Neuronal stem cell (in vitro differentiated cells): ENCODE measurements at regions not wholly inside any gene's neighbourhood (a gene's known extent, or its start where the extent isn't known, plus 50 kb on each side); places are given as distances from the start of the nearest gene placed in this dataset.
A peak's percentile ranks its signal among the peaks of the same experiment; 100 is the strongest.

Experiments
- DNase-seq: peaks from one replicate; pipeline ENCODE4 v3.0.0-alpha.2; 2013; ENCODE audit warnings: low spot score
- H2AFZ ChIP-seq: one replicate; pipeline ENCODE4 v1.6.1; 2013; ENCODE audit warnings: mild to moderate bottlenecking, low read length, inconsistent platforms
- H2AK5ac ChIP-seq: 2 replicates; pipeline ENCODE4 v1.6.1; 2013; ENCODE audit warnings: low read depth, mild to moderate bottlenecking, inconsistent platforms, low read length, moderate library complexity, mixed read lengths
- H2BK120ac ChIP-seq: 2 replicates; pipeline ENCODE4 v1.6.1; 2013; ENCODE audit warnings: low read depth, mild to moderate bottlenecking, inconsistent platforms, low read length, moderate library complexity, mixed read lengths
- H2BK12ac ChIP-seq: one replicate; pipeline ENCODE4 v1.6.1; 2013; ENCODE audit warnings: low read length, inconsistent platforms
- H2BK15ac ChIP-seq: 2 replicates; pipeline ENCODE4 v1.6.1; 2013; ENCODE audit warnings: mild to moderate bottlenecking, low read length, inconsistent platforms, mixed read lengths
- H2BK5ac ChIP-seq: one replicate; pipeline ENCODE4 v1.6.1; 2013; ENCODE audit warnings: inconsistent platforms, mild to moderate bottlenecking, low read length, moderate library complexity
- H3K14ac ChIP-seq: one replicate; pipeline ENCODE4 v1.6.1; 2013; ENCODE audit warnings: low read length, inconsistent platforms
- H3K18ac ChIP-seq: 2 replicates; pipeline ENCODE4 v1.6.1; 2013; ENCODE audit warnings: low read length, inconsistent platforms
- H3K23ac ChIP-seq: 2 replicates; pipeline ENCODE4 v1.6.1; 2013; ENCODE audit warnings: low read depth, mild to moderate bottlenecking, mixed read lengths, low read length, inconsistent platforms; ENCODE audit not compliant: poor library complexity
- H3K27ac ChIP-seq: replicated peaks from 3 replicates; pipeline ENCODE4 v1.5.1; 2013; ENCODE audit warnings: low read length, inconsistent platforms
- H3K27me3 ChIP-seq, 3 experiments: 2 replicates each; pipeline ENCODE4 v1.6.1; 2013; ENCODE audit warnings: low read length in 3 of 3, mild to moderate bottlenecking in 2 of 3, inconsistent platforms in 1 of 3, low read depth in 1 of 3, mixed read lengths in 1 of 3, moderate library complexity in 1 of 3; ENCODE audit not compliant: control insufficient read depth in 3 of 3, insufficient read depth in 3 of 3
- H3K36me3 ChIP-seq, 2 donors: replicated peaks in 1 of 2; 2 replicates each; pipeline ENCODE4 v1.6.1; 2013; ENCODE audit warnings: low read length in 2 of 2; ENCODE audit not compliant: control insufficient read depth in 2 of 2, insufficient read depth in 2 of 2
- H3K4ac ChIP-seq: 2 replicates; pipeline ENCODE4 v1.6.1; 2013; ENCODE audit warnings: inconsistent platforms, mild to moderate bottlenecking, low read length, moderate library complexity
- H3K4me1 ChIP-seq, 2 donors: 1 replicate in 1 of 2; 2 replicates in 1 of 2; pipeline ENCODE4 v1.6.1; 2013; ENCODE audit warnings: low read length in 2 of 2, low read depth in 1 of 2; ENCODE audit not compliant: control insufficient read depth in 2 of 2, insufficient read depth in 1 of 2
- H3K4me2 ChIP-seq: one replicate; pipeline ENCODE4 v1.6.1; 2013; ENCODE audit warnings: mild to moderate bottlenecking, low read length, inconsistent platforms; ENCODE audit not compliant: insufficient read depth, poor library complexity, severe bottlenecking
- H3K4me3 ChIP-seq, 2 donors: 2 replicates each; pipeline ENCODE4 v1.5.1; 2013; ENCODE audit warnings: low read length in 2 of 2, mild to moderate bottlenecking in 2 of 2, inconsistent platforms in 1 of 2, moderate library complexity in 1 of 2
- H3K79me1 ChIP-seq: one replicate; pipeline ENCODE4 v1.6.1; 2013; ENCODE audit warnings: low read depth, mild to moderate bottlenecking, inconsistent platforms, low read length, moderate library complexity
- H3K9ac ChIP-seq: one replicate; pipeline ENCODE4 v1.6.1; 2013; ENCODE audit warnings: mild to moderate bottlenecking, low read depth, low read length, inconsistent platforms; ENCODE audit not compliant: poor library complexity
- H3K9me3 ChIP-seq, 2 donors: replicated peaks in 1 of 2; 2 replicates each; pipeline versions ENCODE3 to v1.6.1; 2013; ENCODE audit warnings: low read length in 2 of 2, mild to moderate bottlenecking in 2 of 2, inconsistent platforms in 1 of 2, low read depth in 1 of 2, mixed read lengths in 1 of 2, moderate library complexity in 1 of 2; ENCODE audit not compliant: control insufficient read depth in 2 of 2, insufficient read depth in 1 of 2
- H4K8ac ChIP-seq: one replicate; pipeline ENCODE4 v1.6.1; 2013; ENCODE audit warnings: low read depth, mild to moderate bottlenecking, inconsistent platforms, low read length, moderate library complexity
- H4K91ac ChIP-seq: one replicate; pipeline ENCODE4 v1.6.1; 2013; ENCODE audit warnings: low read length, low read depth, mild to moderate bottlenecking, inconsistent platforms; ENCODE audit not compliant: poor library complexity
- WGBS, 2 donors: extraction: QIAGEN DNeasy Blood & Tissue Kit; methylation state at CpG; one replicate each; pipeline ENCODE4 v1.1.7; 2013; ENCODE audit warnings: missing lambda C conversion rate in 2 of 2, mixed read lengths in 1 of 2; ENCODE audit not compliant: insufficient read length in 2 of 2, insufficient replicate concordance in 1 of 2; ENCODE audit errors: extremely low coverage in 2 of 2; 5-methylcytosine and 5-hydroxymethylcytosine counted together

DNA sequence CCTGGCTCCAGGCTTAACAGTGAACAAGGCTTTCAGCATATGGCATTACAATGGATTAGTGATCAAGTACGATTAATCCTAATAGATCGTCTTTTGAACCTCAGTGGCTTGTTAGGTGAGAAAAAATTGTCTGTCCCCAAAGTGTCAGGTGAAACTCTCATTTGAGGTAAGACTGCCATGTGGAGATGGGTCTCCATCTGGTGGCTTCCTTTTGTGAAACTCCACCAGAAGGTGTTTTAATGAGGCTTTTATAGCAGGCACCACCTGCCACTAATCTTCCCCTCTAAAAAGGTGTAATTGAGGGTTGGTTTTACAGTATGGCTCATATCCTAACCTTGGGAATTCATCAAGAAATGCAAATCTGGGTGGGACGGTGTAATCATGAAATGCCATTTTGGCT, 471.1 kb upstream of the MPDZ start:
- Histone ChIP-seq H3K4me3 (no peak overlapping the region), H2AK5ac (no peak overlapping the region), H2AFZ (peak overlapping the region; percentile 21), H3K23ac (no peak overlapping the region), H3K79me1 (no peaks in the 10 kb centered on the region), H3K4ac (no peak overlapping the region), H3K27me3 (no peaks in the 10 kb centered on the region), H4K91ac (no peak overlapping the region), H2BK15ac (no peak overlapping the region), H3K9ac (no peak overlapping the region), H2BK12ac (no peak overlapping the region), H2BK5ac (no peak overlapping the region), H3K4me2 (no peak overlapping the region), H4K8ac (no peak overlapping the region), H3K9me3 (peaks cover 0 to 3% of the 10 kb centered on the region in 2 donors), H3K18ac (no peak overlapping the region), H3K36me3 (no peaks in the 10 kb centered on the region), H3K4me1 (peaks cover 7 to 9% of the 10 kb centered on the region in 2 donors), H2BK120ac (no peak overlapping the region), H3K14ac (no peak overlapping the region), H3K27ac (no peak overlapping the region)
- DNase-seq = no peak
- no CpG with 5 or more reads among the region's 3 CpGs for WGBS, 2 donors

DNA sequence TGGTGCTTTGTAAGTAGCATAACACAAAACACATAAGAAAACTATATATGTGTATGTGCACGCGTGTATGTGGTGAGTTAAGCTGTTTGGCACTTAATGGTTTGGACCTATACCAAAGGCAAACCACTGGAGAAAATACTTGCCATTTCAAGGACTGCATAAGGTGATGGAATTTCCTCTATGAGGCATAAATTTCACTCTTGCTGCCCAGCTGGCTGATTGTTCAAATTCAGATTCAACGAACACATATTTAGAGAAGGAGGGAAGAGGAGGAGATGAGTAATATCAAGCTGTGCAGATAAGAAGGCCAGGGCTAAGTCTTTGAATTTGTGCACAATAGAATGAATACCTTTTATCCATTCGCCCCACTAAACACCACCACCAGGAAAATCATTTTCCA, 470.6 kb upstream of the MPDZ start:
- H3K4ac ChIP-seq = no peak overlapping the region
- peaks cover 7% of the 10 kb centered on the region in 2 donors for H3K4me1 ChIP-seq
- H3K23ac ChIP-seq = no peak overlapping the region
- H2AK5ac ChIP-seq = no peak overlapping the region
- no peak for DNase-seq
- no peaks in the 10 kb centered on the region for H3K27me3 ChIP-seq
- no peak overlapping the region for H2BK15ac ChIP-seq
- H4K91ac ChIP-seq = no peak overlapping the region
- H2BK12ac ChIP-seq = no peak overlapping the region
- H3K4me2 ChIP-seq = no peak overlapping the region
- H3K14ac ChIP-seq = no peak overlapping the region
- no peak overlapping the region for H3K27ac ChIP-seq
- peak overlapping the region; percentile 21 for H2AFZ ChIP-seq
- no peak overlapping the region for H3K18ac ChIP-seq
- no peak overlapping the region for H3K4me3 ChIP-seq
- WGBS, 2 donors = no CpG with 5 or more reads among the region's 4 CpGs
- H3K9me3 ChIP-seq = peaks cover 0 to 3% of the 10 kb centered on the region in 2 donors
- H4K8ac ChIP-seq = no peak overlapping the region
- H3K9ac ChIP-seq = no peak overlapping the region
- no peaks in the 10 kb centered on the region for H3K36me3 ChIP-seq
- no peak overlapping the region for H2BK5ac ChIP-seq
- no peak overlapping the region for H2BK120ac ChIP-seq
- no peaks in the 10 kb centered on the region for H3K79me1 ChIP-seq

DNA sequence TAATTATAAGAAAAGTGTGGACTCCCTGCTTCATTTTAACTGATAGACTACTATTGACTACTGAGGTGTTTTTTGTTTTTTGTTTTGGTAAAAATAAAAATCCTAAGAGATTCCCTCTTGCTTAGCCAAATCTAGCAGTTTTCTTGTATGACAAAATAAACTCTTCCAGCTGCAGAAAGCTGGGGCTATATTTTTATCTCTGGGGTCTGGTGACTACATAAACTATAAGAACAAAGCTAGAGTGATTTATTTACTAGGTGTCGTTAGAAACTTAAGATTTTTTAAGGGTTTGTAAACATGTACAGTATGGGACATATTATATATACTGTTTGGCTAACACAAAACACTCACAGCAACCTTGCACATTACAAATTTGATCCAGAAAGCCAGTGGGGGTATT, 467.4 kb upstream of the MPDZ start:
- Histone ChIP-seq H4K8ac (no peak overlapping the region), H2AK5ac (no peak overlapping the region), H3K27me3 (no peaks in the 10 kb centered on the region), H2AFZ (no peak overlapping the region), H2BK5ac (no peak overlapping the region), H3K4ac (no peak overlapping the region), H3K4me3 (no peak overlapping the region), H3K9me3 (peaks cover 0 to 3% of the 10 kb centered on the region in 2 donors), H3K27ac (no peak overlapping the region), H2BK120ac (no peak overlapping the region), H2BK12ac (no peak overlapping the region), H3K4me1 (peaks cover 7 to 11% of the 10 kb centered on the region in 2 donors), H3K79me1 (no peaks in the 10 kb centered on the region), H2BK15ac (no peak overlapping the region), H3K14ac (no peak overlapping the region), H4K91ac (no peak overlapping the region), H3K36me3 (no peaks in the 10 kb centered on the region), H3K18ac (no peak overlapping the region), H3K9ac (no peak overlapping the region), H3K23ac (no peak overlapping the region), H3K4me2 (no peak overlapping the region)
- WGBS, 2 donors = no CpG with 5 or more reads among the region's 1 CpG
- no peak for DNase-seq

DNA sequence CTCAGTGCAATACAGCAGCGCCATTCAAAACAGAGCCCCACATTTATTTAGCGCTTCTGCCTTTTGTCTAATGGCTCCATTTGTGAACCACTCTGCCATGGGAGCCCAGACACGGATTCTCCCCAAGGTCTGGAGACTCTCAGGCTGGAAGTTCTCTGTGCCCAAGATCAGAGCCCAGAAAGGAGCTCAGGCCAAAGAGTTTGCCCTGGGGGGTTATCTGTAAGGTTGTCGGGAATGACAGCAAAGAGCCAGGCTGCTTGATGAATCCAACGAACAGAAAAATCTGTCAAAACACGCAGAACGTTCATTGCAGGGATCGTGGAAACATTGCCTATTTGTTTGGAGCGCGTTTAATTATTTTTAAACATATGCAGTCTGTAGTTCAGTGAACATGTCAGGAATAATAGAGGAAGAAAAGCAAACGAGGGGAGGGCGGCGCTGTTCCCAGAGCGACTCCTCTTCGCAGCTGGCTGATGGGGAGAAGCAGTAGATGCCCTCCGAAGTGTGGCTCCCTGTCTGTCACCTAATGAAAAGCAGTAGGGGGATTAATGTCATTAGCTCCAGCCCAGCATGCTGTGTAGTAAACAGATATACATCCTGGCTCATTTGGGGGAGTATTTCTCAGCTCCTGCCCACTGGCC, 464.9 kb upstream of the MPDZ start:
- H3K36me3 ChIP-seq = no peaks in the 10 kb centered on the region
- no peaks in the 10 kb centered on the region for H3K27me3 ChIP-seq
- H3K4ac ChIP-seq = no peak overlapping the region
- no peaks in the 10 kb centered on the region for H3K79me1 ChIP-seq
- H4K8ac ChIP-seq = no peak overlapping the region
- H3K14ac ChIP-seq = no peak overlapping the region
- H4K91ac ChIP-seq = no peak overlapping the region
- no peak overlapping the region for H2BK5ac ChIP-seq
- no peak overlapping the region for H3K4me2 ChIP-seq
- peak overlapping the region; percentile 37 for H3K27ac ChIP-seq
- peak overlapping the region; percentile 53 for H2AFZ ChIP-seq
- no peak for DNase-seq
- WGBS, 2 donors = no CpG with 5 or more reads among the region's 16 CpGs
- H2AK5ac ChIP-seq = no peak overlapping the region
- peaks cover 0 to 4% of the 10 kb centered on the region in 2 donors for H3K4me1 ChIP-seq
- H2BK15ac ChIP-seq = no peak overlapping the region
- H3K9ac ChIP-seq = no peak overlapping the region
- no peak overlapping the region for H3K23ac ChIP-seq
- no peak overlapping the region for H3K4me3 ChIP-seq
- peak overlapping the region; percentile 32 for H3K18ac ChIP-seq
- no peak overlapping the region for H2BK120ac ChIP-seq
- H3K9me3 ChIP-seq = no peaks in the 10 kb centered on the region
- H2BK12ac ChIP-seq = no peak overlapping the region
